ENCODE measurements at regions not wholly inside any gene's neighbourhood (a gene's known extent, or its start where the extent isn't known, plus 50 kb on each side); places are given as distances from the start of the nearest gene placed in this dataset.

GRCh38 chr12:123050331-123050831, 69.9 kb downstream of the ARL6IP4 start:
- no peak for TF ChIP-seq ZNF302 (CRISPR knock-in tag; IDR thresholded peaks at IDR 0.05)
- no peak for TF ChIP-seq ELK1 (IDR thresholded peaks at IDR 0.05; ENCODE audit: low read depth, low read length)
- TF ChIP-seq KDM1A (IDR thresholded peaks at IDR 0.05; ENCODE audit: low read depth), result no peak
- no peak for TF ChIP-seq CEBPB (IDR thresholded peaks at IDR 0.05)
- TF ChIP-seq JUNB (IDR thresholded peaks at IDR 0.05), result no peak
- no peak for TF ChIP-seq CTCF (IDR thresholded peaks at IDR 0.05)
- no peak for TF ChIP-seq HMGXB4 (CRISPR knock-in tag; IDR thresholded peaks at IDR 0.05; ENCODE audit: borderline replicate concordance)
- TF ChIP-seq RFX5 (IDR thresholded peaks at IDR 0.05), result no peak
- TF ChIP-seq GATA3 (IDR thresholded peaks at IDR 0.05; ENCODE audit: borderline replicate concordance), result no peak
- TF ChIP-seq EP300 (IDR thresholded peaks at IDR 0.05), result no peak

All from A549 (cell line).